ENCODE measurements at regions not wholly inside any gene's neighbourhood (a gene's known extent, or its start where the extent isn't known, plus 50 kb on each side); places are given as distances from the start of the nearest gene placed in this dataset.

DNA sequence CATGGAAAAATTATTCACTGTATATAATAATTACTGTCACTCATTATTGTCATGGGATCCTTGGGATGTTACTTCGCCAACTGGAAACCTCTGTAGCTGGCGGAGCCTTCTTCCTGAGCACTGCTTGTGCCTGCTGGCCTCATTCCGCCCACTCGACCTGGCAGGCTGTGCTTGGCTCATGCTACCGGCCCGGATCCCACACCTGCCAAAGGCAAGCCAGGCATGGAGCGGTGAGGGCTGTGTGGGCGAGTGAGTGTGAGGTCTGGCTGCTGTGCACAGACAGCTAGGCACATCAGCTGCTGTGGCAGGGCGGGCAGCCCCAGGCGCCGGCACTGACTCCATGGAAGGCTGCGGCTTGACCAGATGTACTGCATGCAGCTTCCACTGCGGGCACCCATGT, 78.4 kb downstream of the DISP1 start:
- Histone ChIP-seq H3K27ac (ENCODE audit: low read depth, low read length) (no peak overlapping the region), H3K9ac (ENCODE audit: low read length) (no peak overlapping the region), H3K4me3 (replicated peaks in 1 of 2; ENCODE audit: low read depth in 1 of 2, low read length in 2 of 2) (no peak overlapping the region), H3K9me3 (ENCODE audit: control insufficient read depth in 1 of 2, insufficient read depth in 1 of 2, low read depth in 1 of 2, low read length in 2 of 2) (no peaks in the 10 kb centered on the region), H2AFZ (ENCODE audit: low read depth, low read length, poor library complexity, severe bottlenecking) (no peak overlapping the region), H3K4me1 (ENCODE audit: control insufficient read depth in 1 of 2, insufficient read depth in 2 of 2, low read length in 2 of 2) (no peaks in the 10 kb centered on the region), H3K79me2 (ENCODE audit: insufficient read depth, low read length) (no peaks in the 10 kb centered on the region), H4K20me1 (ENCODE audit: insufficient read depth) (no peaks in the 10 kb centered on the region), H3K9me2 (ENCODE audit: insufficient read depth) (no peaks in the 10 kb centered on the region), H3K36me3 (ENCODE audit: control insufficient read depth in 1 of 2, insufficient read depth in 2 of 2, low read length in 2 of 2) (no peaks in the 10 kb centered on the region), H3K27me3 (ENCODE audit: insufficient read depth, low read length) (no peaks in the 10 kb centered on the region), H3K4me2 (ENCODE audit: low read length) (no peak overlapping the region)
- ChIA-PET RAD21 (ENCODE audit: low non-redundant PET in 1 of 2, low total read pairs in 2 of 2, uncharacterized antibody in 2 of 2, unreplicated experiment in 2 of 2) (no interaction called here), POLR2A (no interaction called here), CTCF (no interaction called here)
- no peak for DNase-seq (ENCODE audit: low read depth, low spot score)
- no peak for ATAC-seq
- no peak for TF ChIP-seq ZNF274 (IDR thresholded peaks at IDR 0.05; ENCODE audit: low read depth, low read length)
- no peak for TF ChIP-seq CTCF (IDR thresholded peaks at IDR 0.05 in 2 of 3, conservative IDR thresholded peaks at IDR 0.05 in 1 of 3; ENCODE audit: borderline replicate concordance in 1 of 3, insufficient read depth in 1 of 3, low read depth in 2 of 3, low read length in 2 of 3)
- no peak for TF ChIP-seq SIN3A (IDR thresholded peaks at IDR 0.05; ENCODE audit: low read depth)
- TF ChIP-seq EGR1 (IDR thresholded peaks at IDR 0.05; ENCODE audit: low read depth), result no peak
- no peak for TF ChIP-seq POLR2A (IDR thresholded peaks at IDR 0.05; ENCODE audit: borderline replicate concordance, extremely low read depth, insufficient read depth, insufficient read length)
- intact Hi-C loops (cut with micrococcal nuclease), result no loop called here
- BruUV-seq (replicated peaks), result no TSS peak

- Histone ChIP-seq H2AFZ (ENCODE audit: low read depth, low read length, poor library complexity, severe bottlenecking) (no peak overlapping the region), H3K4me2 (ENCODE audit: low read length) (no peak overlapping the region), H4K20me1 (ENCODE audit: insufficient read depth) (no peaks in the 10 kb centered on the region), H3K79me2 (ENCODE audit: insufficient read depth, low read length) (no peaks in the 10 kb centered on the region), H3K9me3 (ENCODE audit: control insufficient read depth in 1 of 2, insufficient read depth in 1 of 2, low read depth in 1 of 2, low read length in 2 of 2) (no peaks in the 10 kb centered on the region), H3K27me3 (ENCODE audit: insufficient read depth, low read length) (no peaks in the 10 kb centered on the region), H3K9me2 (ENCODE audit: insufficient read depth) (no peaks in the 10 kb centered on the region), H3K4me1 (ENCODE audit: control insufficient read depth in 1 of 2, insufficient read depth in 2 of 2, low read length in 2 of 2) (no peaks in the 10 kb centered on the region), H3K36me3 (ENCODE audit: control insufficient read depth in 1 of 2, insufficient read depth in 2 of 2, low read length in 2 of 2) (no peaks in the 10 kb centered on the region), H3K9ac (ENCODE audit: low read length) (no peak overlapping the region), H3K27ac (ENCODE audit: low read depth, low read length) (no peak overlapping the region), H3K4me3 (replicated peaks in 1 of 2; ENCODE audit: low read depth in 1 of 2, low read length in 2 of 2) (no peak overlapping the region)
- ATAC-seq (no peak), DNase-seq (ENCODE audit: low read depth, low spot score) (no peak)
- ChIA-PET RAD21 (ENCODE audit: low non-redundant PET in 1 of 2, low total read pairs in 2 of 2, uncharacterized antibody in 2 of 2, unreplicated experiment in 2 of 2) (no interaction called here), CTCF (no interaction called here), POLR2A (no interaction called here)
- intact Hi-C loops (cut with micrococcal nuclease), result no loop called here
- no TSS peak for BruUV-seq (replicated peaks)
- no peak for TF ChIP-seq FOSL1 (IDR thresholded peaks at IDR 0.05; ENCODE audit: low read depth)
- no peak for TF ChIP-seq ELF1 (IDR thresholded peaks at IDR 0.05; ENCODE audit: borderline replicate concordance, low read depth)
- TF ChIP-seq CTCF (IDR thresholded peaks at IDR 0.05 in 2 of 3, conservative IDR thresholded peaks at IDR 0.05 in 1 of 3; ENCODE audit: borderline replicate concordance in 1 of 3, insufficient read depth in 1 of 3, low read depth in 2 of 3, low read length in 2 of 3), result no peak
- TF ChIP-seq POLR2A (IDR thresholded peaks at IDR 0.05; ENCODE audit: borderline replicate concordance, extremely low read depth, insufficient read depth, insufficient read length), result no peak
- TF ChIP-seq SRF (IDR thresholded peaks at IDR 0.05; ENCODE audit: low read depth), result no peak
- no peak for TF ChIP-seq SP1 (IDR thresholded peaks at IDR 0.05; ENCODE audit: low read depth)
- TF ChIP-seq JUND (IDR thresholded peaks at IDR 0.05), result no peak
- no peak for TF ChIP-seq CEBPB (IDR thresholded peaks at IDR 0.05; ENCODE audit: low read depth)
- no peak for TF ChIP-seq CBX3 (IDR thresholded peaks at IDR 0.05; ENCODE audit: low read depth)
- no peak for TF ChIP-seq SIN3A (IDR thresholded peaks at IDR 0.05; ENCODE audit: low read depth)
- no peak for TF ChIP-seq ZNF274 (IDR thresholded peaks at IDR 0.05; ENCODE audit: low read depth, low read length)
- TF ChIP-seq, protein P1, sequence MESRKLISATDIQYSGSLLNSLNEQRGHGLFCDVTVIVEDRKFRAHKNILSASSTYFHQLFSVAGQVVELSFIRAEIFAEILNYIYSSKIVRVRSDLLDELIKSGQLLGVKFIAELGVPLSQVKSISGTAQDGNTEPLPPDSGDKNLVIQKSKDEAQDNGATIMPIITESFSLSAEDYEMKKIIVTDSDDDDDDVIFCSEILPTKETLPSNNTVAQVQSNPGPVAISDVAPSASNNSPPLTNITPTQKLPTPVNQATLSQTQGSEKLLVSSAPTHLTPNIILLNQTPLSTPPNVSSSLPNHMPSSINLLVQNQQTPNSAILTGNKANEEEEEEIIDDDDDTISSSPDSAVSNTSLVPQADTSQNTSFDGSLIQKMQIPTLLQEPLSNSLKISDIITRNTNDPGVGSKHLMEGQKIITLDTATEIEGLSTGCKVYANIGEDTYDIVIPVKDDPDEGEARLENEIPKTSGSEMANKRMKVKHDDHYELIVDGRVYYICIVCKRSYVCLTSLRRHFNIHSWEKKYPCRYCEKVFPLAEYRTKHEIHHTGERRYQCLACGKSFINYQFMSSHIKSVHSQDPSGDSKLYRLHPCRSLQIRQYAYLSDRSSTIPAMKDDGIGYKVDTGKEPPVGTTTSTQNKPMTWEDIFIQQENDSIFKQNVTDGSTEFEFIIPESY (IDR thresholded peaks at IDR 0.05; ENCODE audit: extremely low read depth, insufficient replicate concordance, low read length), result no peak
Measured at GRCh38 chr1:222894331-222894730, 79.5 kb downstream of the DISP1 start.
